NCI-H2081 treated with DMSO at 0.1 percent for 48 hours (cell line): ENCODE measurements at regions not wholly inside any gene's neighbourhood (a gene's known extent, or its start where the extent isn't known, plus 50 kb on each side); places are given as distances from the start of the nearest gene placed in this dataset.

Source experiments
- DNase-seq: peaks from one replicate; lab custom pipeline; 2025; lab: John Stamatoyannopoulos, UW

- no peak for DNase-seq
Observed at GRCh38 chr4:30875658-30876269, 155.6 kb downstream of the PCDH7 start.

GRCh38 chr4:30879855-30880598, 159.9 kb downstream of the PCDH7 start:
- DNase-seq = no peak

- DNase-seq = no peak
Observed at GRCh38 chr4:30881985-30882384, 161.8 kb downstream of the PCDH7 start.

GRCh38 chr4:30882443-30882842, 162.3 kb downstream of the PCDH7 start:
- DNase-seq = no peak

GRCh38 chr4:30882995-30883675, 163.0 kb downstream of the PCDH7 start:
- no peak for DNase-seq

GRCh38 chr4:30901461-30902451, 181.6 kb downstream of the PCDH7 start:
- no peak for DNase-seq

- DNase-seq = no peak
Observed at GRCh38 chr4:30903502-30904214, 183.5 kb downstream of the PCDH7 start.

GRCh38 chr4:30904215-30904555, 184.0 kb downstream of the PCDH7 start:
- DNase-seq = no peak

GRCh38 chr4:30904588-30904987, 184.4 kb downstream of the PCDH7 start:
- DNase-seq = no peak

GRCh38 chr4:30912098-30912714, 192.0 kb downstream of the PCDH7 start:
- no peak for DNase-seq

- DNase-seq = no peak
Observed at GRCh38 chr4:30916337-30917274, 196.4 kb downstream of the PCDH7 start.

GRCh38 chr4:30917946-30918345, 197.8 kb downstream of the PCDH7 start:
- no peak for DNase-seq

- DNase-seq = no peak
Observed at GRCh38 chr4:30919458-30919857, 199.3 kb downstream of the PCDH7 start.

GRCh38 chr4:30920043-30920442, 199.9 kb downstream of the PCDH7 start:
- no peak for DNase-seq

GRCh38 chr4:30922625-30923024, 202.5 kb downstream of the PCDH7 start:
- DNase-seq = no peak

GRCh38 chr4:30924495-30924894, 204.3 kb downstream of the PCDH7 start:
- DNase-seq = no peak

- DNase-seq = no peak
Observed at GRCh38 chr4:30929649-30930048, 209.5 kb downstream of the PCDH7 start.

GRCh38 chr4:30930276-30930675, 210.1 kb downstream of the PCDH7 start:
- DNase-seq = no peak

- no peak for DNase-seq
Observed at GRCh38 chr4:30932581-30932980, 212.4 kb downstream of the PCDH7 start.

- no peak for DNase-seq
Observed at GRCh38 chr4:30939069-30939468, 218.9 kb downstream of the PCDH7 start.
